ENCODE measurements at regions not wholly inside any gene's neighbourhood (a gene's known extent, or its start where the extent isn't known, plus 50 kb on each side); places are given as distances from the start of the nearest gene placed in this dataset.

- no peak for DNase-seq (ENCODE audit: low read depth, low spot score)
These were observed 367.1 kb upstream of the ESRRG start for GRCh38 chr1:217090060-217090911.

- no peak for DNase-seq (ENCODE audit: low read depth, low spot score)
These were observed 366.3 kb upstream of the ESRRG start for GRCh38 chr1:217089361-217090014.

GRCh38 chr1:217088521-217089284 is 365.5 kb upstream of the ESRRG start:
- DNase-seq (ENCODE audit: low read depth, low spot score) = no peak

GRCh38 chr1:217088011-217088410 is 364.8 kb upstream of the ESRRG start:
- no peak for DNase-seq (ENCODE audit: low read depth, low spot score)

GRCh38 chr1:217079584-217079983 is 356.4 kb upstream of the ESRRG start:
- no peak for DNase-seq (ENCODE audit: low read depth, low spot score)

GRCh38 chr1:217078959-217079358 is 355.7 kb upstream of the ESRRG start:
- no peak for DNase-seq (ENCODE audit: low read depth, low spot score)

GRCh38 chr1:217078078-217078690 is 355.0 kb upstream of the ESRRG start:
- no peak for DNase-seq (ENCODE audit: low read depth, low spot score)

GRCh38 chr1:217077426-217077825 is 354.2 kb upstream of the ESRRG start:
- no peak for DNase-seq (ENCODE audit: low read depth, low spot score)

GRCh38 chr1:217076902-217077301 is 353.7 kb upstream of the ESRRG start:
- DNase-seq (ENCODE audit: low read depth, low spot score) = no peak

GRCh38 chr1:217072926-217073325 is 349.7 kb upstream of the ESRRG start:
- DNase-seq (ENCODE audit: low read depth, low spot score) = no peak

GRCh38 chr1:217067642-217068041 is 344.4 kb upstream of the ESRRG start:
- no peak for DNase-seq (ENCODE audit: low read depth, low spot score)

- DNase-seq (ENCODE audit: low read depth, low spot score) = no peak
These were observed 343.6 kb upstream of the ESRRG start for GRCh38 chr1:217066794-217067193.

- no peak for DNase-seq (ENCODE audit: low read depth, low spot score)
These were observed 340.1 kb upstream of the ESRRG start for GRCh38 chr1:217063172-217063908.

- no peak for DNase-seq (ENCODE audit: low read depth, low spot score)
These were observed 339.4 kb upstream of the ESRRG start for GRCh38 chr1:217062586-217062985.

GRCh38 chr1:217059401-217059800 is 336.2 kb upstream of the ESRRG start:
- DNase-seq (ENCODE audit: low read depth, low spot score) = no peak

GRCh38 chr1:217053676-217054075 is 330.4 kb upstream of the ESRRG start:
- no peak for DNase-seq (ENCODE audit: low read depth, low spot score)

GRCh38 chr1:217052626-217053025 is 329.4 kb upstream of the ESRRG start:
- DNase-seq (ENCODE audit: low read depth, low spot score) = no peak

- no peak for DNase-seq (ENCODE audit: low read depth, low spot score)
These were observed 329.0 kb upstream of the ESRRG start for GRCh38 chr1:217052196-217052595.

- DNase-seq (ENCODE audit: low read depth, low spot score) = no peak
These were observed 326.5 kb upstream of the ESRRG start for GRCh38 chr1:217049721-217050120.

- no peak for DNase-seq (ENCODE audit: low read depth, low spot score)
These were observed 325.9 kb upstream of the ESRRG start for GRCh38 chr1:217049081-217049480.

GRCh38 chr1:217048104-217048707 is 325.0 kb upstream of the ESRRG start:
- no peak for DNase-seq (ENCODE audit: low read depth, low spot score)
